Left cardiac atrium (tissue), 4 donors: ENCODE measurements at regions not wholly inside any gene's neighbourhood (a gene's known extent, or its start where the extent isn't known, plus 50 kb on each side); places are given as distances from the start of the nearest gene placed in this dataset.
"Not testable (repeated sequence)": the region's sequence is repeated elsewhere in the genome, so short reads cannot be mapped to it uniquely, and the experiment has no call there.

ENCODE experiments used
- ATAC-seq, 2 donors: fragments of 200-7000 bp; cut with Tn5 transposase; one replicate each; pipeline ENCODE4 v1.9.1; 2020; ENCODE audit warnings: mild to moderate bottlenecking in 2 of 2, moderate library complexity in 2 of 2
- DNase-seq: peaks from one replicate; pipeline ENCODE4 v3.0.0-alpha.2; 2020
- intact Hi-C, 2 donors: fragments of 100-400 bp; cut with DNase I; formaldehyde crosslinking; loops; one replicate each; pipeline versions ENCODE4 v1.14.1 to v1.15.1; 2022 to 2023
- donor health status: DM: no; HTN: yes; CAD: no.
- donor health status: DM: no; HTN: yes; CAD: no; lungs with severe emphysema.
- donor health status: DM: yes; HTN: yes; CAD: no.
- donor health status: Dilated cardiomyopathy.

DNA sequence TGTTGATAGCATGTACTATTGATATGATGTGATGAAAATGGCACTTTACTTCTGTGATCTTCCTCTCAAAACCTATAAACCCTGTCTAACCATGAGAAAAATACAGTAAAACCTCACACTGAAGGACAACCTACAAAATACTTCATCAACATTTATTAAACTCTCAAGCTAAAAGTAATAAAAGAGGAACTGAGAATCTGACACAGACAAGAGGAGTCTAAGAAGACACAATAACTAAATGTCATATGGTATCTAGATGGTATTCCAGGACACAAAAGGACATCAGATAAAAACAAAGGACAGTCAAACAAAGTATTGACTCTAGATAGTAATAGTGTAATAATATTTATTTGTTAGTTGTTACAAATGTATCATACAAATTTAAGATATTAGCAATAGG lies 655.3 kb downstream of the SH3BGRL start:
- DNase-seq: no peak
- intact Hi-C loops: no loop called here
- no peak for ATAC-seq

DNA sequence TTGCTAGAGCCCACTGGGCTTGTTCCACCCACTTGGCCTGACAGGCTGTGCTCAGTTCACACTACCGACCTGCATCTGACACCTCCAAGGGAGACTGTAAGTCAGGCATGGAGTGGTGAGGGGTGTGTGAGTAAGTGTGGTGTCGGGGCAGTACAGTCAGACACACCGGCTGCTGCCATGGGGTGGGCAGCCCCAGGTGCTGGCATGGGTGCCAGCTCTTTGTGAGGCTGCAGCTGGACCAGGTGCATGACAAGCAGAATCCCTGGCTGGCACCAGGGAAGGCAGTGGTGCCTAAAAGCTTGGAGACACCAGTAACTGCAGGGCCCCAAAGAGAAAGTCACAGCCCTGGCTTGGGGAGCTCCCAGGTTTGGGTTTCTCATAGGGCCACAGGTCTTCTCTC lies 665.0 kb downstream of the SH3BGRL start:
- DNase-seq: no peak
- intact Hi-C loops: no loop called here
- no peak for ATAC-seq

DNA sequence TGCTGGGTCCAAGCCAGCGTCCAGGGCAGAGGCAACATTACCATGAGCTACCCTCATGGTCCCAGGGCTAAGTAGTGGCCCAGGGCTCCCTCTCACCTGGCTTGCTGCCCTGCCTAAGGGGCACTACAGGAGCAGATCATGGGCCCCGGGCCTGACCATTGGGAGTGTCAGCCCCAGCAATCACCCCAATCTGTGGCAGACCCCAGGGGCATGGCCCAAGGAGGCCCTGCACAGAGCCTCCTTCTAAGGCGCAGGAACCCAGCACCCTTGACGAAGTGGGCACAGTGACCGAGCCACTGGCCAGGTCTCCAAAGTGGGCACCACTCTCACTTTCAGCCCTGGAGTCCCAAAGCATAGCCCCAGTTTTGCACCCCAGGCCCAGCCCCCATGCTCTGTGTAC lies 667.1 kb downstream of the SH3BGRL start:
- ATAC-seq: no peak
- intact Hi-C loops: no loop called here
- DNase-seq: no peak

DNA sequence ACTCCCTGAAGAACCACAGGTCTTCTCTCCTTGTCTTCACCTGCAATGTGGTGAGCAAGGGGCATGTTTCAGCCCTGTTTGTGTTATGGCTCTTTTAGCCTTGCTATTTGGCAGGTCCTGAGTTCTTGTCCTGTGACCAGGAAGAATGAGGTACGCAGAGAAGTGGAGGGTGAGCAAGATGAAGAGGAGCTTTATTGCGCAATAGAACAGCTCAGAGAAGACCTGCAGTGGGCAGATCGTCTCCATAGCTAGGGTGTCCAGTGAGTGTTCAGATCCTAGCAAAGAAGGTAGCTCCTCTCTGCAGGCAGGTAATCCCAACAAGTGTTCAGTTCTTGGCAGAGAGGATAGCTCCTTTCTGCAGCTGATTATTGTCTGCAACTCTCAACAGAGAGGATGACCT lies 672.9 kb downstream of the SH3BGRL start:
- no peak for DNase-seq
- ATAC-seq: no peak
- intact Hi-C loops: no loop called here

DNA sequence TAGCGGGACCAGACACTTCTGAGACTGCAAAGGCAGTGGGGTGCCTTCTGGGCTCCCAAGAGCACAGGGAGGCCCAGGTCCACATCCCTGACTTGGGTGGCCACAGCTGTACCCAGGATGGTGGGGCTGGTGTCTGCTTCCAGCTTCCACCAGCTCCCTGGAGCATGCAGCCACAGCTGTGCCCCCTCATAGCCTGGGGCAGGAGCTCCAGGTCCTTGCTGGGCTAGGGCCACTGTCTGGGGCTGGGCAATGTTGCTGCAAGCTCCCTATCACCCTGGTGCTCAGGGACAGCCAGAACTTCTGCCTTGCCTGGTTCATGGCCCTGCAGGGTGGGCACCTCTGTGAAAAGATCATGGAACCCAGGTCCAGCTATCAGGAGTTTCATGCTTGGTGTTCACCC lies 673.9 kb downstream of the SH3BGRL start:
- no peak for DNase-seq
- intact Hi-C loops: no loop called here
- no peak for ATAC-seq

DNA sequence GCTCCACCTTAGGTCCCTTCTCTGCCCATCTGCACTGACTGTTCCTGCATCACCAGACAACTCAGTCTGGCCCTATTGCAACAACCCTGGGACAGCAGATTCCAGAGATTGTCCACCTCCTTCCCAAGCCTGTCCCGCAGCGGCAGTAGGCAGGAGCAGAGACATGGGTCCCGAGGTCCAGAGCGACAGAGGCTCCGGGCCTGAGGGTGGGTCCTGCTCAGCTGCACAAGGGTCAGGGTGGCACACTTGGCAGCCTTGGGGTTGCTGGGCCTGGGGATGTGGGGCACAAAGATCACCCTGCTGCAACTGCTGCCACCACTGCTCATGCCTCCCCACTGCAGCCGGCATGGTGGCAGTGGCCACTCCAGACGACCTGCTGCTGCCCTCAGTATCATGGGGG lies 674.5 kb downstream of the SH3BGRL start:
- DNase-seq: no peak
- intact Hi-C loops: no loop called here
- ATAC-seq: peak in 1 of 2 donors; percentile 12

DNA sequence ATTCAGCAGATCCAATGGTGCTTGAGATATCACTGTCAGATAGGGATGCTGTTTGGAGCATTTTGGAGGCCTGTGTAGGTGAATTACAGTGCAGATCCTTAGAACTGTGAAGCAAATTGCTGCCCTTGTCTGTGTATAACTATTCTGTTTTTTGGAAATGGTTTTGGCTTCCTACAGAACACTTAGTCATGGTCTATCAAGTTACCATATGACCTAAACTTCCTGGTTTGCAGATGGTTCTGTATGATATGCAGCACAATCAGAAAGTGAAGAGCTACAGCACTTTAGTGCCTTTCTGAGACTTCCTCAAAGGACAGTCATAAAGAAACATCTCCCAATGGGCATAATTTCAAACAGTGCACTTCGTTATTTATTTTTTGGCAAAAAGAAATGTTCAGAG lies 688.6 kb downstream of the SH3BGRL start:
- ATAC-seq (no peak), DNase-seq (no peak)
- intact Hi-C loops: no loop called here

DNA sequence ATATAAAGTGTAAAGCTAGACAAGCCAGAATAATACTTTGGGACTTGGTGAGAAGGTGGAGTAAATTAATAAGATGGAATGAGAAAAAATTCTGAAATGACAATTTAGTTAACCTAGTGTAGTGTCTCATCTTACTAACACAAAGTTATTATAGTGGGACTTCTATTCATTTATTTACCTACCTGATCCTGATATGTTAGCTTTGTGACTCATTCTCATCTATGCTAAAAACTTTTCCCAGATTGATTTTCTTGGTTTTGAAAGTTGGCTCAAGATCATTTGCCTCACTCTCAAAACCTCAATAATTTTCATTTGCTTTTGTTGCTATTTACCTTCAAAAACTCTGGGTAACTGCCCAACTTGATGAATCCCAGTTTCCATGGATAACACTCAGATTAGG lies 698.6 kb downstream of the SH3BGRL start:
- ATAC-seq (no peak), DNase-seq (no peak)
- intact Hi-C loops: no loop called here

DNA sequence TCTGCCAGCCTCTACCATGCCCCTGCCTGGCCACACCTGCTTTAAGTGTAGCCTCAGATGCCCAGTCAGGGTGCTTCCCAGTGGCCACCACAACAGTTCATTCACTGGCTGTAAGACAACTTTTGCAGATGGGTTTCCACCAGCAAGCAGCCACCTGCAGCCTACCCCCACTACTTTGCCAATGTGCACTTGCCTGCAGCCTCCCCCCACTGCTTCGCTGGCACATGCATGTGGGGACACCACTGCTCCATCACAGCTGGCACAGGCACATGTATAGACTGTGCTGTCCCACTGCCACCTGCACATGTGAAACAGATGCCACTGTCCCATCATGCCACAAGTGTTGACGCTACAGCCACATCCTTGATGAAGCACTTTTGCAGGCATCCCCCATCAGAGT lies 723.9 kb downstream of the SH3BGRL start:
- ATAC-seq (no peak), DNase-seq (no peak)
- intact Hi-C loops: no loop called here

DNA sequence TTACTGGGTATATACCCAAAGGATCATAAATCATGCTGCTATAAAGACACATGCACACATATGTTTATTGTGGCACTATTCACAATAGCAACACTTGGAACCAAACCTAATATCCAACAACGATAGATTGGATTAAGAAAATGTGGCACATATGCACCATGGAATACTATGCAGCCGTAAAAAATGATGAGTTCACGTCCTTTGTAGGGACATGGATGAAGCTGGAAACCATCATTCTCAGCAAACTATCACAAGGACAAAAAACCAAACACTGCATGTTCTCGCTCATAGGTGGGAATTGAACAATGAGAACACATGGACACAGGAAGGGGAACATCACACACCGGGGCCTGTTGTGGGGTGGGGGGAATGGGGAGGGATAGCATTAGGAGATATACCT lies 744.0 kb downstream of the SH3BGRL start:
- ATAC-seq, DNase-seq, intact Hi-C loops: not testable (repeated sequence)

DNA sequence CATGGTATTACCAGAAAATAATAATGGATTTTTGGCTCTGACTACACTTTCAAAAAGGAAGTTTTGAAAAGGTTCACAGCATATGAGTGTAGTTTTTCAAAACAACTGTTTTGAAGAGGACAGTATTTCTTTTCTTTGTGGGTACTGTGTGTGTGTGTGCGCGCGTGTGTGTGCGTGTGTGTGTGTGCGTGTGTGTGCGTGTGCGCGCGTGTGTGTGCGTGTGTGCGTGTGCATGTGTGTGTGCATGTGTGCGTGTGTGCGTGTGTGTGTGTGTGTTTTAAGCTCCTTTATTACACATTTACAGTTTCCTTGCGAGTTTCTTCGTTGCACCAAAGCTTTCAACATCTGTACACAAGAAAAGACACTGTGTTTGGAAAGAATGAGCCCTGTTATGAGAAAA lies 755.4 kb downstream of the SH3BGRL start:
- intact Hi-C loops: no loop called here
- DNase-seq: no peak
- no peak for ATAC-seq

DNA sequence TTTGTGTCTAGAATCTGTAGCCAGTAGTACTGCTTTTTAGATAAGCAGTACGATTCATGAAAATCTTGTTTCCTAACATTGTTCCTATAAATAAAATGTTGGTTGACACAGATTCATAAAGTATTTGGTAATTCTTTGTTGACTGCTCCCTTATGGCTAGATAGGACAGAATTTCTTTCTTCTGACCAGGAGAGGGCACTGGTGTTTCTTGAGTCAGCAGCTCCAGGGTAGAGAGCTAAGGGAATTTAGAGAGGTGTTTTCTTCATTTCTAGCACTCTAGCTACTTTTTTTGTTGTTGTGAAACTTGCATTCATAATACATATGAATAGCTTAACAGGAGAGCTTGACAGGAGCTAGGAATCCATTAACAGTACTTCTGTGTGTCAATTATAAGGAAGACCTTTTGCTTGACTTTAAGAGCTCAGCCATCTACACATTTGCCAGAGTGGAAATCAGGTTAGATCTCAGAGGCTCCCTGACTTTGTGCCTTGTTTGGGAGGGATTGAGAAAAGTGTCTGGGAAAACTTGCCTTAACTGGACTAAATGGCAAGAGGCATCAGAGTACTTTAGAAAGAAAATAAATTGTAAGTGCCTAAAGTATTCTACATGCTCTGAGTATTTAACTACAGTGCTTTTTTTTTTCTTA lies 756.1 kb downstream of the SH3BGRL start:
- intact Hi-C loops: no loop called here
- DNase-seq (no peak), ATAC-seq (no peak)

DNA sequence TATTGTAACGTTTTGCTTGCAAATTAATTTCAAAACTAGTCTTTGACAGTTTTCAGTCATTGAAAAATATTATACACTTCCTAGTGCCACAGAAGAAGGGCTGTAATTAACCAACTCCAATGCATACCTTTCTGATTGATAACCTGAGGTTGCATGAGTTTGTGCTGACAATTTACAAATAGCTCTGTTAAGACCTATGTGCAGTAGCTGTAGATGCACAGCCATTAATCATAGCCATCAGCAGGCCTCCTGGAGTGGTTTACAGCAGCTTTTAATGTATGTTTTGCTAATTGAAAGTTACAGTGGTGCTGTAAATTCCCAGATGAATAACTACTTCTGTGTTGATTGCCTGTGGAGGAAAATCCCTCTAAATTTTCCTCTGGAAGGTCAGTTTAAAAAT lies 758.1 kb downstream of the SH3BGRL start:
- intact Hi-C loops: no loop called here
- DNase-seq (no peak), ATAC-seq (no peak)

DNA sequence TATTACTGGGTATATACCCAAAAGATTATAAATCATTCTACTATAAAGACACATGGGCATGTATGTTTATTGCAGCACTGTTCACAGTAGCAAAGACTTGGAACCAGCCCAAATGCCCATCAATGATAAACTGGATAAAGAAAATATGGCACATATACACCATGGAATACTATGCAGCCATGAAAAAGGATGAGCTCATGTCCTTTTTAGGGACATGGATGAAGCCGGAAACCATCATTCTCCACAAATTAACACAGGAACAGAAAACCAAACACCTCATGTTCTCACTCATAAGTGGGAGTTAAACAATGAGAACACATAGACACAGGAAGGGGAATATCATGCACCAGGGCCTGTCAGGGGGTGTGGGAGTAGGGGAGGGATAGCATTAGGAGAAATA lies 772.5 kb downstream of the SH3BGRL start:
- intact Hi-C loops, DNase-seq, ATAC-seq: not testable (repeated sequence)

DNA sequence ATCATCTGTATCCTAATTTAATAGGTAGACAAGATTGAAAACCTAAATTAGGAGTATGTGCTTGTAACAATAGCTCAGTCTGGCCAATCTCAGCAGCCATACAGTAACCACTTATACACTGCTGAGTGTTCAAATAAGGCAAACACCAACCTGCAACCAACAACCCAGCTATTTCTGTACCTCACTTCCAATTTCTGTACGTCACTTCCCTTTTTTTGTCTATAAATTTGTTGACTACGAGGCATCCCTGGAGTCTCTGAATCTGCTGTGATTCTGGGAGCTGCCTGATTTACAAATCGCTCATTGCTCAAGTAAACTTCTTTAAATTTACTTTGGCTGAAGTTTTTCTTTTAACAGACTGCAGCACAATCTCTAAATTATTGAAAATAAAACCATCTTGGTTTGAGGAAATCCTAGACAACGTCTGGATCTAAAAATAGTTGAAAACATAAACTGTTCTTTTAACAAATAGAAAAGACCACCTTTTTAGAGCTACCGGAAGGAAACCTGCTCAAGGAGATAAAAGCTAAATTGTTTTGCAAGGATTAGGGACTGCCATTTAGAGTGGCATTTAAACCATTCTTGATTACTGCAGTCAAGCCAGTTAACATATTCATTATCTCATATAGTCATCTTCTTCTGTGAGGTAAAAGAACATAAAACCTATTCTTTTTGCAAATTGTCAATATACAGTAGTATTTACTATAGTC lies 778.1 kb downstream of the SH3BGRL start:
- intact Hi-C loops: no loop called here
- ATAC-seq: no peak

DNA sequence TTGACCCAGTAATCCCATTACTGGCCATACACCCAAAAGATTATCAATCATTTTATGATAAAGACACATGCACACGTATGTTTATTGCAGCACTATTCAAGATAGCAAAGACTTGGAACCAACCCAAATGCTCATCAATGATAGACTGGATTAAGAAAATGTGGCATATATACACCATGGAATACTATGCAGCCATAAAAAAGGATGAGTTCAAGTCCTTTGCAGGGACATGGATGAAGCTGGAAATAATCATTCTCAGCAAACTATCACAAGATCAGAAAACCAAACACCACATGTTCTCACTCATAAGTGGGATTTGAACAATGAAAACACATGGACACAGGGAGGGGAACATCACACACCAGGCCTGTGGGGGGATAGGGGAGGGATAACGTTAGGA lies 785.3 kb downstream of the SH3BGRL start:
- DNase-seq, intact Hi-C loops, ATAC-seq: not testable (repeated sequence)

More for the DNA sequence above, 778.1 kb downstream of the SH3BGRL start:
- DNase-seq: no peak

DNA sequence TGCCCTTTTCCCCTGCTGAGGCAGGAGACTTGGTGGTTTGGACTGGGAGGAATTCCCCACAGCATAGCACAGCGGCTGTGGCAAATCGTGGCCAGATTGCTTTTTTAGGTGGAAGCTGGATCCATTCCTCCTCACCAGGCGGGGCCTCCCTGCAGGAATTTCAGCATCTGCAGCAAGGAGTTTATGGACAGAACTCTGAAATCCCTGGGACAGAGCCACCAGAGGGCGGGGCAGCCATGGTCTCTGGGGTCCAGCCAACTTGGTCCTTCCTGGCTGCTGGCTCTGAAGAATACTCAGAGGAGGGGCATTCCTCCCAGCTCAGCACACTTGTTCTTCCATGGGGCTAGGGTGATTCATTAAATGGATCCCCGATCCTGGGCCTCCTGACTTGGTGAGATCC lies 794.3 kb downstream of the SH3BGRL start:
- ATAC-seq (no peak), DNase-seq (no peak)
- intact Hi-C loops: no loop called here

DNA sequence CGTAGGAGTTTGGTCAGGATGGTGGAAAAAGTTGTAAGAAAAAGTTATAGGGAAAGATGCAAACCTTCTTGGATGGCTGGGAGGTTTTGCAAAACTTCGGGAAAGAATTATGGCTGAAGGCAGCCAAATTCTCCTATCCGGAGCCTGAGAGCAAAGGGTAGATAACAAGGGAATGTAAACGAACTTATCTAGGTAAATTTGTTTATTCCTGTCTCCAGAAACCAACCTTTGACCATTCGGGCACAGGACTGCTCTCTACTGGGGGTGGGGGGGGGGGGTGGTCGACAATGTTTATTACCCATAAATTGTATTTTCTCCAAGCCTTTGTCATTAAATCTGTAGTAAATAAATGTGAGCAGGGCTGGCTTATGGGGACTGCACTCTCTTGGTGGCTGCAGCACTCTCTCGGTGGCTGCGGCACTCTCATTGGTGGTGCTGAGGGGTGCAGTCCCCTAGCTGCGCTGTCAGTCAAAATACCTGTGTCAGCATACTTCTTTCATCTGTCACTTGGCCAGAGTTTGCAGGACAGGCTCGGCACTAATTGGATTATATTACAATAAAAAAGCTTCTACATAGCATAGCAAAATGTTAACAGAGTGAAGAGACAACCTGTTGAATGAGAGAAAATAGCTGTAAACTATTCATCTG lies 827.8 kb downstream of the SH3BGRL start:
- no peak for ATAC-seq
- no peak for DNase-seq
- intact Hi-C loops: no loop called here

DNA sequence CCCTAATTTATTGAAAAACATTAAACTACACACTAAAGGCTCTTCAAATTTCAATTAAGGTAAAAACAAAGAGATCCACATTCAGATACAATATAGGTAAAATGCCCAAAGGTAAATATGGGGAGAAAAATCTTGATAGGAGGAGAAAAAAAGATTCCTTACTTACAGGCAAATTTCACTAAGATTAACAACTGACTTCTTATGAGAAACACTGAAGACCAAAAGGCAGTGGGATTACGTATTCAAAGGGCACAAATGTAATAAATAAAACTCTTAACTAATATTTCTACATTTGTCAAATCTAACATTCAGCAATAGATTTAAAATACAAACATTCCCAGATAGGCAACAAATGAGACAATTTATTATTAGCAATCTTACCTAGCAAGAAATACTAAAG lies 829.3 kb downstream of the SH3BGRL start:
- DNase-seq (no peak), ATAC-seq (no peak)
- intact Hi-C loops: no loop called here

DNA sequence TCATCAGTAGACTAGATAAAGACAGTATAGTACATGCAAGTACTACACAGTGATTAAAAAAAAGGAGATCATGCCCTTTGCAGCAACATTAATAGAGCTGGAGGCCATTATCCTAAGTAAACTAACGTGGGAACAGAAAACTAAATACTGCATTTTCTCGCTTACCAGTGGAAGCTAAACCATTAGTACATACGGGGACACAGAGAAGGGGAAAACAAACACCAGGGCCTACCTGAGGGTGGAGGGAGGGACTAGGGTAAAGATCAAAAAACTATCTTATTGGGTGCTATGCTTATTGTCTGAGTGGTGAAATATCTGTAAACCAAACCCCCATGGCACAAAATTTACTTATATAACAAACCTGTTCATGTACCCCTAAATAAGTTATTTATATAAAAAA lies 836.9 kb downstream of the SH3BGRL start:
- no peak for ATAC-seq
- no peak for DNase-seq
- intact Hi-C loops: no loop called here

DNA sequence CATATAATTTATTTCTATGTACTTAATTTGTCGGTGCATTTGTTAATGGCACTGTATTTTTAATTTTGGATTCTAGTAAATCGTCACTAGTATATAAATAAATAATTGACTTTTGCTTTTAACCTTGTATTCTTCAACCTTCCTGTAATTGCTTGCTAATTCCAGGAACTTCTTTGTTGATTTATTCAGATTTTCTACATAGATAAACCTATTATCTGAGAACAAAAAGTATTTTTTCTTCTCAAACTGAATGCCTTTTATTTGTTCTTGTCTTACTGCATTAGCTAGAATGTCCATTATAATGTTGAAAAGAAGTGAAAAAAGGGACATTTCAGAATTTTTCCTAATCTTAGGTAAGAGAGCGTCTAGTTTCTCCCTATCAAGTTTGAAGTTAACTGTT lies 839.1 kb downstream of the SH3BGRL start:
- intact Hi-C loops: no loop called here
- DNase-seq (no peak), ATAC-seq (no peak)
